SK-N-SH treated with all-trans-retinoic acid at 6 μM for 48 hours (cell line): ENCODE measurements at regions not wholly inside any gene's neighbourhood (a gene's known extent, or its start where the extent isn't known, plus 50 kb on each side); places are given as distances from the start of the nearest gene placed in this dataset.

Experiments
- ATAC-seq: fragments of 200-7000 bp; cut with Tn5 transposase; 3 replicates; pipeline ENCODE4 v1.9.1; 2020; ENCODE audit warnings: mild to moderate bottlenecking, moderate library complexity
- CSDC2 ChIP-seq: fragments of 250-450 bp; sonication (Bioruptor Pico); IDR thresholded peaks from 2 replicates; pipeline ENCODE4 v1.5.0; 2020; ENCODE audit warnings: mild to moderate bottlenecking, moderate library complexity
- CSRNP3 ChIP-seq: fragments of 250-450 bp; sonication (Bioruptor Pico); IDR thresholded peaks from 2 replicates; pipeline ENCODE4 v1.5.1; 2021; ENCODE audit warnings: mild to moderate bottlenecking, moderate library complexity
- GLIS3 ChIP-seq: fragments of 250-450 bp; sonication (Bioruptor Pico); IDR thresholded peaks from 2 replicates; pipeline ENCODE4 v1.5.0; 2020; ENCODE audit warnings: mild to moderate bottlenecking, moderate library complexity
- ISL1 ChIP-seq: fragments of 250-450 bp; sonication (Bioruptor Pico); IDR thresholded peaks from 2 replicates; pipeline ENCODE4 v2.1.2; 2022; ENCODE audit warnings: mild to moderate bottlenecking, moderate library complexity
- PATZ1 ChIP-seq: fragments of 250-450 bp; sonication (Bioruptor Pico); IDR thresholded peaks from 2 replicates; pipeline ENCODE4 v1.8.0; 2020; ENCODE audit warnings: mild to moderate bottlenecking, moderate library complexity, borderline replicate concordance
- POU6F1 ChIP-seq: fragments of 250-450 bp; sonication (Bioruptor Pico); IDR thresholded peaks from 2 replicates; pipeline ENCODE4 v1.8.0; 2021; ENCODE audit warnings: low read depth, mild to moderate bottlenecking, moderate library complexity, borderline replicate concordance
- PPARA ChIP-seq: fragments of 250-450 bp; sonication (Bioruptor Pico); IDR thresholded peaks from 2 replicates; pipeline ENCODE4 v1.5.0; 2020; ENCODE audit warnings: mild to moderate bottlenecking, borderline replicate concordance
- RARB ChIP-seq: fragments of 250-450 bp; sonication (Bioruptor Pico); IDR thresholded peaks from 2 replicates; pipeline ENCODE4 v1.8.0; 2021; ENCODE audit warnings: mild to moderate bottlenecking, moderate library complexity
- SNAI2 ChIP-seq: fragments of 250-450 bp; sonication (Bioruptor Pico); IDR thresholded peaks from 2 replicates; pipeline ENCODE4 v1.5.0; 2020; ENCODE audit warnings: mild to moderate bottlenecking, moderate library complexity
- TOX ChIP-seq: fragments of 250-450 bp; sonication (Bioruptor Pico); IDR thresholded peaks from 2 replicates; pipeline ENCODE4 v1.8.0; 2021; ENCODE audit warnings: mild to moderate bottlenecking, moderate library complexity, borderline replicate concordance
- TSHZ2 ChIP-seq: fragments of 250-450 bp; sonication (Bioruptor Pico); IDR thresholded peaks from 2 replicates; pipeline ENCODE4 v1.5.0; 2020; ENCODE audit warnings: mild to moderate bottlenecking, moderate library complexity
- ZFP30 ChIP-seq: fragments of 450-650 bp; formaldehyde crosslinking; IDR thresholded peaks from 2 replicates; pipeline ENCODE4 v1.5.0; 2022; ENCODE audit warnings: mild to moderate bottlenecking, moderate library complexity
- ZNF565 ChIP-seq: fragments of 450-650 bp; formaldehyde crosslinking; conservative IDR thresholded peaks from 2 replicates; pipeline ENCODE4 v1.5.0; 2020; ENCODE audit warnings: low read depth, mild to moderate bottlenecking, moderate library complexity
- ZNF70 ChIP-seq: fragments of 450-650 bp; formaldehyde crosslinking; IDR thresholded peaks from 2 replicates; pipeline ENCODE4 v1.5.0; 2020; ENCODE audit warnings: mild to moderate bottlenecking, moderate library complexity
- ZNF8 ChIP-seq: fragments of 450-650 bp; formaldehyde crosslinking; IDR thresholded peaks from 2 replicates; pipeline ENCODE4 v1.5.0; 2020; ENCODE audit warnings: mild to moderate bottlenecking, moderate library complexity

- TF ChIP-seq ISL1 (CRISPR knock-in tag) (no peak), TOX (CRISPR knock-in tag) (no peak), POU6F1 (CRISPR knock-in tag) (no peak), TSHZ2 (CRISPR knock-in tag) (no peak), PPARA (CRISPR knock-in tag) (no peak)
- ATAC-seq = no peak
Measured at GRCh38 chr12:38132139-38132538, 184.4 kb upstream of the ALG10B start.

- no peak for ATAC-seq
- no peak for TF ChIP-seq ZNF70
- TF ChIP-seq PPARA (CRISPR knock-in tag) = no peak
- TF ChIP-seq CSDC2 (CRISPR knock-in tag) = no peak
- TF ChIP-seq POU6F1 (CRISPR knock-in tag) = no peak
- TF ChIP-seq ZNF565 (CRISPR knock-in tag) = no peak
- TF ChIP-seq CSRNP3 (CRISPR knock-in tag) = no peak
- no peak for TF ChIP-seq GLIS3
- no peak for TF ChIP-seq SNAI2 (CRISPR knock-in tag)
- no peak for TF ChIP-seq RARB (CRISPR knock-in tag)
- no peak for TF ChIP-seq PATZ1 (CRISPR knock-in tag)
Measured at GRCh38 chr12:38137287-38137686, 179.3 kb upstream of the ALG10B start.

GRCh38 chr12:38137716-38138115, 178.9 kb upstream of the ALG10B start:
- no peak for ATAC-seq
- TF ChIP-seq ZNF70 = no peak

GRCh38 chr12:38138225-38139221, 178.1 kb upstream of the ALG10B start:
- TF ChIP-seq ZNF565 (CRISPR knock-in tag) (no peak), ZFP30 (no peak), CSRNP3 (CRISPR knock-in tag) (no peak), ZNF8 (no peak), SNAI2 (CRISPR knock-in tag) (no peak), GLIS3 (no peak), ZNF70 (no peak)
- ATAC-seq = peak; percentile 84
